Activated naive CD4-positive, alpha-beta T cell treated with anti-CD3 and anti-CD28 coated beads, Interleukin-2, amount 10 ng/mL, durations not matched to agents 7 days and 5 days (primary cell): ENCODE measurements at regions not wholly inside any gene's neighbourhood (a gene's known extent, or its start where the extent isn't known, plus 50 kb on each side); places are given as distances from the start of the nearest gene placed in this dataset.

Experiments used
- CTCF ChIA-PET: fragments of 350-600 bp; sonication (Branson Sonifier 250); formaldehyde crosslinking; loops from one replicate; lab custom pipeline; 2021; ENCODE audit warnings: antibody characterized with exemption; lab: Charles Lee
- DNase-seq: peaks from one replicate; pipeline ENCODE4 v3.0.0-alpha.2; 2020
- H3K27ac Mint-ChIP-seq: one replicate; pipeline ENCODE4 v1.8.0; 2021; ENCODE audit warnings: mild to moderate bottlenecking, moderate library complexity, mixed read lengths
- H3K27me3 Mint-ChIP-seq: one replicate; pipeline ENCODE4 v1.8.0; 2021; ENCODE audit warnings: mild to moderate bottlenecking, mixed read lengths
- H3K36me3 Mint-ChIP-seq: one replicate; pipeline ENCODE4 v1.8.0; 2021; ENCODE audit warnings: mixed read lengths
- H3K4me1 Mint-ChIP-seq: one replicate; pipeline ENCODE4 v1.8.0; 2021; ENCODE audit warnings: mixed read lengths
- H3K4me3 Mint-ChIP-seq: one replicate; pipeline ENCODE4 v1.8.0; 2021; ENCODE audit warnings: mild to moderate bottlenecking, moderate library complexity, mixed read lengths
- H3K9me3 Mint-ChIP-seq: one replicate; pipeline ENCODE4 v1.8.0; 2021; ENCODE audit warnings: mixed read lengths

DNA sequence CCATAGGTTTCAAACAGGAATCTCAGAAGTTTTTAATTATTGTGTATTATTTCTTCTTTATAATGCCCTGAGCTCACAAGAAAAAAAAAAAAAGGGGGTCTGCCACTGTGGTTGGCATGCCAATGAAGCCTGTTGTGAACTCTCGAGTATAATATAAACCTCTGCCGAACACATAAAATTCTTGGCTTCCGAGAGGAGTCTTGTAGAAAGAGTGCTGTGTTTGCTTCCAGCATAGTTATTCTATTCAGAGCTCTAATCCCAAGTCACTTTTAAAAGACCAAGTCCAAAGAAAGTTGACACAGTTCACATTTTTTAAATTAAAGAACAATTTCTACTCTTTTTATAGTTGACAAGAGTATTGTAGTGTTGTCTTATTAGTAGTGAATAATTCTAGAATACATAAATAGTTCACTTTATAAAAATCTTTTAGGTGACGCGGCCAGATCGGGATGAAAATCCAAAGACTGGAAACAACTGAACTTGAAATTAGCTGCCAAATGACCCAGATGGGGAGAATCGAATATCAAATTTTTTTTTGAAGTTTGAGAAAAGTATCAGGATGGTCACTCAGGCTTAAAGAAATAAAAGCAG, 293.2 kb downstream of the DUSP10 start:
- no peaks in the 10 kb centered on the region for H3K27me3 Mint-ChIP-seq
- H3K36me3 Mint-ChIP-seq: no peaks in the 10 kb centered on the region
- CTCF ChIA-PET: interaction anchor here (1.2 to 1.4 kb wide), 2 partner anchors 13 to 33 kb away, joined by 3 to 5 read pairs; no protein-coding TSS in a partner anchor
- no peak overlapping the region for H3K27ac Mint-ChIP-seq
- no peaks in the 10 kb centered on the region for H3K9me3 Mint-ChIP-seq
- peaks cover 4% of the 10 kb centered on the region for H3K4me1 Mint-ChIP-seq
- no peak overlapping the region for H3K4me3 Mint-ChIP-seq
- DNase-seq: no peak

DNA sequence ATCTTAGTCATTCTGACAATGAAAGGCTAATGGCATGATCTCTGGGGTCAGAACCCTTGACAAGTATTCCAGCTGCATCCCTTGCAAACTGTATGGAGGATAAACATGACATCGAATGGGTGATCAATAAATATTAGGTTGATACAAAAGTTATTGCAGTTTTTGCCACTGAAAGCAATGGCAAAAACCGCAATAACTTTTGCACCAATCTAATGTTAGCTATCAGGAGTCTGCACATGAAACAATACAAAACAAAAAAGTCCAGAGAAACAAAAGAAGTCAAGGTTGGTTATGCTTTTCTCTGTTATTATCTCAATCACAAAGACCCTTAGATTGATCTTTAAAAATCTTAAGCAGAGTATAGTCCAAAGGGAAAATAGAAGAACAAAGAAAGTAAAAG, 292.7 kb downstream of the DUSP10 start:
- no peak overlapping the region for H3K4me3 Mint-ChIP-seq
- CTCF ChIA-PET: interaction anchor here (1.2 kb wide), 1 partner anchor 32 kb away, joined by 5 read pairs; no protein-coding TSS in a partner anchor
- no peak overlapping the region for H3K27ac Mint-ChIP-seq

DNA sequence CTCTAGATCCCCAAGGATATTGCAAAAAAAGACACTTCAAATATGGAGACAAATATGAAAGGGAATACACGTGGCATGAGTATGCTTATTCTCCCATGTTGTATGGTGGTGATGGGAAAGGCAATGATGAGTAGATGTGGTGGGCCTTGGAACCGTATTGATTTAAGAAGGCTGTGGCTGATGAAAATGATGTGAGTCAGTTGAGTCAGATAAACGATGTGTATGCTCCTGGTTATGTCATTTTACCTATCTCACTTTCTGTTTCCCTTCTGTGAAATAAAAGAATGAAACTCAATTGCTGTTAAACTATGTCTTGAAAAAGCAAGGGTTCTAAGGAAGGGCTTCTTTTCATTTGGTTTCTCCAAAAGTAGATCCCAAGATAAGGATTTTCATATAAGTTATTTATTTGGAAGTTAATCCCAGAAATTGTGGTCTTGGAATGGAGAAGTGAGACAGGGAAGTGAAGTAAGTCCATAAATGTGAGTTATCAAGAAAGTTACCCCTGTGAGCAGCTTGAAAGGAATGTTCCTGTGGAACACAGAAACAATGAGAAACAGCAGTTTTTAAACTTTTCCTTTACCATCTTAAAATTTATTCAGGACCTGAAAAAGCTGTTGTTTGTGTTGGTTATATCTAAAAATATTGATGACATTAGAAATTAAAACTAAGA, 292.0 kb downstream of the DUSP10 start:
- no peak for DNase-seq
- H3K9me3 Mint-ChIP-seq: no peaks in the 10 kb centered on the region
- CTCF ChIA-PET: no interaction called here
- no peaks in the 10 kb centered on the region for H3K27me3 Mint-ChIP-seq
- H3K36me3 Mint-ChIP-seq: no peaks in the 10 kb centered on the region
- H3K27ac Mint-ChIP-seq: no peak overlapping the region
- H3K4me1 Mint-ChIP-seq: peaks cover 4% of the 10 kb centered on the region
- H3K4me3 Mint-ChIP-seq: no peak overlapping the region

More for the DNA sequence above, 292.7 kb downstream of the DUSP10 start:
- H3K4me1 Mint-ChIP-seq: peaks cover 4% of the 10 kb centered on the region
- DNase-seq: no peak
- no peaks in the 10 kb centered on the region for H3K27me3 Mint-ChIP-seq
- no peaks in the 10 kb centered on the region for H3K36me3 Mint-ChIP-seq
- H3K9me3 Mint-ChIP-seq: no peaks in the 10 kb centered on the region

DNA sequence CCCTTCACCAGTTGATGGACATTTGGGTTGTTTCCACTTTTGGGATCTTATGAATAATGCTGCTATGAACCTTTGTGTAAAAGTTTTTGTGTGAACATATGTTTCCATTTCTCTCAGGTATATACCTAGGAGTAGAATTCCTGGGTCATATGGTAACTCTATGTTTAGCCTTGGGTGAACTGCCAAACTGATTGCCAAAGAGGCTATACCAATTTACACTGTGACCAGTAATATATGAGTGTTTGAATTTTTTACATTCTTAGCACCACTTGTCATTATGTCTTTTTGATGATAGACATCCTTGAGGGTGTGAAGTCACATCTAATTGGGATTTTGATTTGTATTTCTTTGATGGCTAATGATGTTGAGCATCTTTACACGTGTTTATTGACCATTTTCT, 290.1 kb downstream of the DUSP10 start:
- Mint-ChIP-seq H3K4me3 (no peak overlapping the region), H3K36me3 (no peaks in the 10 kb centered on the region), H3K27me3 (no peaks in the 10 kb centered on the region), H3K4me1 (peaks cover 4% of the 10 kb centered on the region), H3K27ac (no peak overlapping the region), H3K9me3 (no peaks in the 10 kb centered on the region)
- DNase-seq: no peak
- CTCF ChIA-PET: no interaction called here

DNA sequence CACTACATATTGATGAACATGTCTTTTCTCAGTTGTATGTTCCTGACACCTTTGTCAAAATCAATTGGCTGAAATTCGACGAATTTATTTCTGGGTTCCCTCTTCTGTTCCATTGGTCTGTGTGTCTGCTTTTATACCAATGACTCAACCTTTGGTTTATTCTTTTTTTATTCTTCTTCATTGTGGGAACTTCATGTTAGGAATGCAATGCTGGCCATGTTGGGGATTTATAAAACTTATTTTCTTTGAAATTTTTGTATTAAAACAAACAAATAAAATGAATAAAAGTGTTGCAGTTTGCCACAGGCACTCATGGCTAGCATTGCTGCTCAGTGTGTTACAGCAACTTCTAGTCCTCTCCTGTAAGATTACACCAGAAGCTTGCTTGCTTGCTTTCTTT, 287.8 kb downstream of the DUSP10 start:
- Mint-ChIP-seq H3K4me3 (no peak overlapping the region), H3K9me3 (no peaks in the 10 kb centered on the region), H3K36me3 (no peaks in the 10 kb centered on the region), H3K4me1 (peaks cover 4% of the 10 kb centered on the region), H3K27me3 (no peaks in the 10 kb centered on the region), H3K27ac (no peak overlapping the region)
- CTCF ChIA-PET: no interaction called here
- no peak for DNase-seq

DNA sequence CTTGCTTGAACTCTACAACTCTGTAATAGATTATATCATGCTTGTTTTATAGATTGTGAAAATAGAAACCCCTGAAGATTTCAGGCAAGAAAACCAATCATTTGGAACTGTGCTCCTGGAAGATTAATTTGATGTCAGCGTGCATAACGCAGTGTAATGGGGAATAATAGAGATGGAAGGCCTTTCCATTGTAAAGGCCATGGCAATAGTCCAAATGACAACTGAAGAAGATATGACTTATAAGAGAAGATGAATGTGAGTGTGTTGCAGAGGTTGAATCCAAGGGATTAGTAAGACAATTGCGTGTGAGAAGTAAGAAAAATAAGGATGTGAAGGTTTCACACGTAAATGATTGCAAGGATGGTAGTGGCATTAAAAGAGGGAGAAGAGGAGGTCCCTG, 285.0 kb downstream of the DUSP10 start:
- Mint-ChIP-seq H3K27ac (no peak overlapping the region), H3K27me3 (no peaks in the 10 kb centered on the region), H3K4me1 (no peaks in the 10 kb centered on the region), H3K9me3 (no peaks in the 10 kb centered on the region), H3K36me3 (no peaks in the 10 kb centered on the region), H3K4me3 (no peak overlapping the region)
- DNase-seq: no peak
- CTCF ChIA-PET: no interaction called here

DNA sequence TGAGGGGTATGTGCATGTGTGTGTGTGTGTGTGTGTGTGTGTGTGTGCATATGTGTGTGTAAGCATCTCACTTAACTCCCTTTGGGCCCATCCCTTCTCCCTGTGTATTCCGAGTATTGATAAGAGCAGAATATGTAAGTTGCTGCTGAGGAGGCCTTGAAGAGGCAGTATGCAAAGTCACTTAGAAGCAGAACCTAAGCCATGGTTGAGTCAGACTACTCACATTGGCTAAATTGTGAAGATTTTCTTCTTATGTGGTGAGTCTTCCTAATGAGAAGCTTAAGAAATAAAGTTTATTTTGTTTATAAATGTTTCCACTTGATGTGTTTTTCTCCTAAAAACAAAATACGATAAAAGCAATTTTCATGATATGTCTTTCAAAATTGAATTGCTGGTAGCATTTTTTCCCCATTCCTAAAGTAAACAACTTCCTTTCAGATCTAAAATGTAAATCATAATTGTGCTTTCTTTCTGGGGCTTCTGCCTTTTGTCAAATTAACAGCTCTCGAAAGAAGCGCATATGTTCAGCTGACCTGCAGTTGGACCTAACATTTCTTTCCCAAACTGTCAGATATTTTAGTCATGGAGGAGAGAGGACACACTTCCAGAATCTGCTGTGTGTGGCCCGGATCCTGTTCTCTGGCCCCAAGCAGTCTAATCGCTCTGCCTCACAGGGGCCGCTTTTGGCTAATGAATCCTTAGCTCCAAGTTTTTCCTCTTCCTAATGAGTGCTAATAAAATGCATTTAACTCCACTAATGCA, 284.0 kb downstream of the DUSP10 start:
- no peaks in the 10 kb centered on the region for H3K9me3 Mint-ChIP-seq
- H3K27ac Mint-ChIP-seq: no peak overlapping the region
- H3K4me3 Mint-ChIP-seq: no peak overlapping the region
- H3K4me1 Mint-ChIP-seq: no peaks in the 10 kb centered on the region
- CTCF ChIA-PET: interaction anchor here (0.6 to 0.8 kb wide), 2 partner anchors 23 to 798 kb away, joined by 3 to 4 read pairs; no protein-coding TSS in a partner anchor
- DNase-seq: no peak
- no peaks in the 10 kb centered on the region for H3K27me3 Mint-ChIP-seq
- H3K36me3 Mint-ChIP-seq: no peaks in the 10 kb centered on the region

DNA sequence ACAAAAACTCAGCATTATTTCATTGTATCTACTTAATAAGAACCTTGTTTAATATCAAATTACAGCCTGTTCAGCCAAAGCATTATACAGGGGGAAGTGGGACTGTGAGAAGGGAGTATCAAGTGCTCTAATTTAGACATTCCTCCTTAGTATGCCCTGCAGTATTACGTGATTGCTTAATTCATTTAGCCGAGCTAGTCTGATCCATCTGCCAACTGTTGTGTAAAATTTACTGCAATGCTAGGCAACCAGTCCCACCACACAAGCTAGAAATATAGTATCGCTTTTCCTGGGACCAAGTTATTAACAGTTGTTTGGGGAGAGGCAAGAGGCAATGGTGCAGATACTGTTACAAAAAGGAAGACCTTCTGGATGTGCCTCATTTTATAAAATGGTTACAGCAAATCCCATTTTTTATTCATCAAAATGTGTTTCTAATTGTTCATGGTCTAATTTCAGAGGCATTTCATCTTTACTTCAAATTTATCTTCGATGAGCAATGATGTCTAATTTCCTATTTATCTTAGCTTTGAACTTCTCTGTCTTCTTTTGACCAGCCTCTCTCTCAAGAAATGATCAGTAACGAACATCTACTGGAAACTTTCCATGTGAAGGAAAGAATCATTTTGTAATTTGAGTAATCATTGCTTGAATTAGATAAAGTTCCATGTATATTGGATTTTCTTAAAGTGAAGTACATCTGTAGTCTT, 283.3 kb downstream of the DUSP10 start:
- Mint-ChIP-seq H3K4me3 (no peak overlapping the region), H3K9me3 (no peaks in the 10 kb centered on the region), H3K27me3 (no peaks in the 10 kb centered on the region), H3K27ac (no peak overlapping the region), H3K4me1 (no peaks in the 10 kb centered on the region), H3K36me3 (no peaks in the 10 kb centered on the region)
- CTCF ChIA-PET: interaction anchor here (0.6 to 0.8 kb wide), 2 partner anchors 24 to 797 kb away, joined by 3 to 4 read pairs; no protein-coding TSS in a partner anchor
- no peak for DNase-seq

DNA sequence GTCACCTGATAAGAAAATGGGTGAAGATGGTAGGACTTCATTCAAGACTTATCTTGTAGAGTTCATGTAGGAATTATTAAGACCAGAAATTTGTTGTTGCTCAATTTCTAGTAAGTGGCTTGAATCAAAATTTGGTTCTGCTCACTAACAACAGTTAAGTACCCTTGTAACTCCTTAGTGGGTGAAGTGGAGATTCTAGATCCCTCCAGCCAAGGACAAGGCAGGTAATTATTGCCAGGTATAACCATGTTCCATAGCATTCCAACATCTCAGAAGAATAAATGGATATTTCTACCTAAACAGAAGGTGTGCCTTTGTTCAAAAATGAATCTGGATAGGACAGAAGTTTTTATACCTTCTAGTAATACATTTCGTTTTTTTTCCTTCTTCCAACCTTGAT, 282.3 kb downstream of the DUSP10 start:
- no peak overlapping the region for H3K27ac Mint-ChIP-seq
- no peaks in the 10 kb centered on the region for H3K36me3 Mint-ChIP-seq
- H3K9me3 Mint-ChIP-seq: no peaks in the 10 kb centered on the region
- no peak overlapping the region for H3K4me3 Mint-ChIP-seq
- CTCF ChIA-PET: no interaction called here
- H3K4me1 Mint-ChIP-seq: no peaks in the 10 kb centered on the region
- DNase-seq: no peak
- H3K27me3 Mint-ChIP-seq: no peaks in the 10 kb centered on the region

DNA sequence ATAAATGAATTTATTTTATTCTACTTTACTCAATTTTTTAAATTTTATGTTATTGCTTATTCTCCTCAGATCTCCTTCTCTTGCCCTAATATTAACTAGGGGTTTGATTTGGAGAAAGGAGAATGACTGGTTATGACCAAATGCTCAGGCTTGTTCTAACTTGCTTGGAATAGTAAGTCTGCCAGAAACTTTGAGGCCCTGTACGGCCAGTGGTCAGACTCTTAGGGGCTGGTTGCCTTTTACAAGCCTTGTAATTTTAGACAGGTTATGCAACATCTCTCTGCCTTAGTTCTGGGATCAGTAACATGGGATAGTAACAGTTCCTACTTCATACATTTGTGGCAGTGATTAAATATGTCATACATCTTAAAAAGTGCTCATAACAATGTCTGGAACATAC, 279.5 kb downstream of the DUSP10 start:
- DNase-seq: no peak
- H3K27ac Mint-ChIP-seq: no peak overlapping the region
- no peaks in the 10 kb centered on the region for H3K4me1 Mint-ChIP-seq
- H3K9me3 Mint-ChIP-seq: no peaks in the 10 kb centered on the region
- no peaks in the 10 kb centered on the region for H3K27me3 Mint-ChIP-seq
- no peak overlapping the region for H3K4me3 Mint-ChIP-seq
- H3K36me3 Mint-ChIP-seq: no peaks in the 10 kb centered on the region
- CTCF ChIA-PET: no interaction called here

DNA sequence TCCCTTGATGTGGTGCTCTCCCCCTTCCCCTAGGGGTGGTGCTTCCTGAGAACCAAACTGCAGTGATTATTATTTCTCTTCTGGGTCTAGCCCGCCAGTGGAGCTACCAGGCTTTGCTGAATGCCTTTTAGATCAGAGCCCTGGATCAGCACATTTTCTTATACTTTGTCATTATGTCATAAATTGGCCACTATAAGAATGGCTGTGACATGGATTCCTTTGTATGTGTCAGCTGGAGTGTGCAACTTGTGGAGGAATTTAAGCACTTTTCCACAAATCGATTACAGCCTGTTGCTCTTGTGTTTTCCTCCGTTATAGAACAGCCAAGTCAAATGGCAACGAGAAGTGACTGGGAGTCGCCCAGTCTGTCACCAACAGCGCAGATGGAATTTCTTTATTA, 273.3 kb downstream of the DUSP10 start:
- Mint-ChIP-seq H3K4me3 (no peak overlapping the region), H3K27me3 (peaks cover 4% of the 10 kb centered on the region), H3K36me3 (no peaks in the 10 kb centered on the region), H3K9me3 (no peaks in the 10 kb centered on the region), H3K27ac (no peak overlapping the region), H3K4me1 (no peaks in the 10 kb centered on the region)
- CTCF ChIA-PET: no interaction called here
- no peak for DNase-seq

DNA sequence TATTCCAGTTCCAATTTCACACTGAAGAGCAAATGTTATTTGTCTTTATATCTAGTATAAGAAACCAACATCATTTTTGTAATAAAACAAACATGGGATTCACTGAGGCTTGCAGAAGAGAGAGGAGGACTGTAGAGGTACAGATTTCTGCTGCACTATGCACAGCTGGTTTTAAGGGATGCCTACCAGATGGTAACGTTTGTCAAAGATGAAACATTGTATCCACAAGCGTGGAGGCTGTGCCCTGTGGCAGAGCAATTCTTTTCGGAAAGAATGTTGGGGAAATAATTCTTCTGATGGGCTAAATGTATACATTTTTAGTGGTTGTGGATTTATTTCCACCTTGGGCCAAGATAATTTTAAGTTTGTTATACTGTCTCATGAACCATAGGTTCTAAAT, 272.4 kb downstream of the DUSP10 start:
- Mint-ChIP-seq H3K27me3 (peaks cover 6% of the 10 kb centered on the region), H3K4me1 (no peaks in the 10 kb centered on the region), H3K9me3 (no peaks in the 10 kb centered on the region), H3K4me3 (no peak overlapping the region), H3K36me3 (no peaks in the 10 kb centered on the region), H3K27ac (no peak overlapping the region)
- CTCF ChIA-PET: no interaction called here
- no peak for DNase-seq

DNA sequence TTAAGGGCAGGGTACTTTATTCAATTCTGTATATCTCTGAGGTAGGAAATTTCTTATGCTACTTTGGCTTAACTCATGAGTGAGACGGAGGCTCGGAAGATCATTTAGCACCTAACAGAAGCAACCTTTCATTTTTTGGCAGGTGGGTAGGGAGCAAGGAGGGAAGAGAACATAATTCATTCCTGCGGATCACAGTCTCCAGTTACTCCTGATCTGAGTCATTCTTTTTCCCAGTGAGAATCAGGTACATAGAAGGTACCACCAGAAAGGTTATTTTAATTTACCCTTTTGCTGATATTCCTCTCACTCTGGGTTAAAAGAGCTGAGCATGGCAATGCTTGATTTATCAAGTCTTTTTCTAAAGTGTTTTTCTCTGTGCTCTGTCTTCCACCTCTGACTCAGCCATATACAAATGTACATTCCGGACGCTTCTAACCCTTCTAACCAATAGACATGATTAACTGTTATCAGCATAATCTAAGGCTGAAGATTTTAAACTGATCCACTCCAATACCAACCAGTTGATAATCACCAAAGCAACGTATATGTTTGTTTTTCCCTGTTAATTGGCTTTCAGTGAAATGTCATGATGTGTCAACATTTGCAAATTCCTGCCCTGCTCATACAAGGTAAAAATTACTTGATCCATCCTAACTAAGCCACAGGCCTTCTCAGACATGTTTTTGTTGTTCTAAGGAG, 271.7 kb downstream of the DUSP10 start:
- CTCF ChIA-PET: no interaction called here
- Mint-ChIP-seq H3K4me1 (no peaks in the 10 kb centered on the region), H3K27ac (no peak overlapping the region), H3K4me3 (no peak overlapping the region), H3K27me3 (peaks cover 6% of the 10 kb centered on the region), H3K36me3 (no peaks in the 10 kb centered on the region), H3K9me3 (no peaks in the 10 kb centered on the region)
- DNase-seq: no peak

DNA sequence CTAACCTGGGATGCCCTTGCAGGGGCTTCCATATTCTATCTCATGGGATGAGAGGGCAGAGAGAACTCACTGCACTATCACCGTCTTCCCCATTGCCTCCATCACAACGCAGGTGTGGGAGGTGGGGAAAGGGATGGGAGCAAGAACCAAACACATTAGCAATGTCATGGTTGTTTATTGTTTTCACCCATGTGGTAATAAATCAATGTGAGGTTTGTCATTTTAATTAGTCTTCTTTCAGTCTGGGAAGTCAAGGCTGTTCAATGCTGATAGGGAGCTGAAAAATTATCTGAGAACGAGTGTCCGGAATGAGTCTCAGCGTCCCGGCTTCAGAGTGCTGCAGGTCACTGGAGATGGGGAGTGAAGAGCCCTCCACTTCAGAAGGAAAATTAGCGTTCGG, 268.5 kb downstream of the DUSP10 start:
- H3K27ac Mint-ChIP-seq: no peak overlapping the region
- H3K36me3 Mint-ChIP-seq: no peaks in the 10 kb centered on the region

More for the DNA sequence above, 268.5 kb downstream of the DUSP10 start:
- no peaks in the 10 kb centered on the region for H3K4me1 Mint-ChIP-seq
- CTCF ChIA-PET: interaction anchor here (1.0 kb wide), 1 partner anchor 981 kb away, joined by 3 read pairs; no protein-coding TSS in a partner anchor
- H3K27me3 Mint-ChIP-seq: peaks cover 8% of the 10 kb centered on the region
- no peak overlapping the region for H3K4me3 Mint-ChIP-seq
- DNase-seq: no peak
- H3K9me3 Mint-ChIP-seq: no peaks in the 10 kb centered on the region
